ENCODE measurements at regions not wholly inside any gene's neighbourhood (a gene's known extent, or its start where the extent isn't known, plus 50 kb on each side); places are given as distances from the start of the nearest gene placed in this dataset.

DNA sequence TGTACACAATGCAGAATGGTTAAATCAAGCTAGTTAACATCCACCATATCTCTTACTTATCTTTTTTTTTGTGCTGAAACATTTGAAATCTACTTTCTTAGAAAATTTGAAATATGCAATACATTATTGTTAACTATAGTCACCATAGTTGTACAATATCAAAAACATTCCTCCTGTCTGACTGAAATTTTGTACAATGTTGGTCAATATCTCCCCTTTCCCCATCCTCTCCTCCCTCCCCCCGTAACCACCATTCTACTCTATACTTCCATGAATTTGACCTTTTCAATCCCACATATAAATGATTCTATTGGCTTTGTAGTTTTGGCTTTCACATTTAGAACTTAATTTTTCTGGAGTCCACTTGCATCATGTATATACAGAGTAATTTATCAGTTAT, 63.5 kb upstream of the DCD start:
- TF ChIP-seq POLR2A (IDR thresholded peaks at IDR 0.05), result no peak
- TF ChIP-seq, protein P1, sequence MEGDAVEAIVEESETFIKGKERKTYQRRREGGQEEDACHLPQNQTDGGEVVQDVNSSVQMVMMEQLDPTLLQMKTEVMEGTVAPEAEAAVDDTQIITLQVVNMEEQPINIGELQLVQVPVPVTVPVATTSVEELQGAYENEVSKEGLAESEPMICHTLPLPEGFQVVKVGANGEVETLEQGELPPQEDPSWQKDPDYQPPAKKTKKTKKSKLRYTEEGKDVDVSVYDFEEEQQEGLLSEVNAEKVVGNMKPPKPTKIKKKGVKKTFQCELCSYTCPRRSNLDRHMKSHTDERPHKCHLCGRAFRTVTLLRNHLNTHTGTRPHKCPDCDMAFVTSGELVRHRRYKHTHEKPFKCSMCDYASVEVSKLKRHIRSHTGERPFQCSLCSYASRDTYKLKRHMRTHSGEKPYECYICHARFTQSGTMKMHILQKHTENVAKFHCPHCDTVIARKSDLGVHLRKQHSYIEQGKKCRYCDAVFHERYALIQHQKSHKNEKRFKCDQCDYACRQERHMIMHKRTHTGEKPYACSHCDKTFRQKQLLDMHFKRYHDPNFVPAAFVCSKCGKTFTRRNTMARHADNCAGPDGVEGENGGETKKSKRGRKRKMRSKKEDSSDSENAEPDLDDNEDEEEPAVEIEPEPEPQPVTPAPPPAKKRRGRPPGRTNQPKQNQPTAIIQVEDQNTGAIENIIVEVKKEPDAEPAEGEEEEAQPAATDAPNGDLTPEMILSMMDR (IDR thresholded peaks at IDR 0.05), result no peak
